ENCODE measurements at regions not wholly inside any gene's neighbourhood (a gene's known extent, or its start where the extent isn't known, plus 50 kb on each side); places are given as distances from the start of the nearest gene placed in this dataset.
"Not testable (repeated sequence)": the region's sequence is repeated elsewhere in the genome, so short reads cannot be mapped to it uniquely, and the experiment has no call there.

DNA sequence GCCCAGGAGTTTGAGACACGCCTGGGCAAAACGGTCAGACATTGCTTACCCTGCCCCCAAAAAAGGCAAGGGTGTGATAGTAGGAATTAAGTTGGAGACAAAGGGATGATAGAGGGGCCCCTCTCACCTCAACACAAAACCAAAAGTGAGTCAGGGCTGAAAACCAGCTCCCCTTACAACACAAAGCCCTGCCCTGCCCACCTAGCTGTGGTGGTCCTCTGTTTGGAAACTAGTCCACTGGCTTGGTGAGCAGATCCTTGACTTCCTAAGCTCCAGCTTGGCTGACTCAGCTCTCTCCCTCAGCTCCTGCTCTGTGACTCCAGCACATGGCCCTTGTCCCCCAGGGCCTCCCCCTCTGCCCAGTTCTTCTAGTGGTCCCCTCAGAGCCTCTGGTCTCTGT lies 603.8 kb downstream of the PTPRC start:
- Mint-ChIP-seq H3K27me3 (ENCODE audit: unreplicated experiment) (no peaks in the 10 kb centered on the region), H3K36me3 (ENCODE audit: unreplicated experiment) (no peaks in the 10 kb centered on the region), H3K9me3 (ENCODE audit: unreplicated experiment) (peaks cover 6% of the 10 kb centered on the region), H3K4me3 (ENCODE audit: unreplicated experiment) (no peak overlapping the region), H3K4me1 (ENCODE audit: unreplicated experiment) (peaks cover 2% of the 10 kb centered on the region), H3K27ac (ENCODE audit: unreplicated experiment) (no peak overlapping the region)
- DNase-seq (ENCODE audit: extremely low spot score, unreplicated experiment): no peak
- TF ChIP-seq, protein P1, sequence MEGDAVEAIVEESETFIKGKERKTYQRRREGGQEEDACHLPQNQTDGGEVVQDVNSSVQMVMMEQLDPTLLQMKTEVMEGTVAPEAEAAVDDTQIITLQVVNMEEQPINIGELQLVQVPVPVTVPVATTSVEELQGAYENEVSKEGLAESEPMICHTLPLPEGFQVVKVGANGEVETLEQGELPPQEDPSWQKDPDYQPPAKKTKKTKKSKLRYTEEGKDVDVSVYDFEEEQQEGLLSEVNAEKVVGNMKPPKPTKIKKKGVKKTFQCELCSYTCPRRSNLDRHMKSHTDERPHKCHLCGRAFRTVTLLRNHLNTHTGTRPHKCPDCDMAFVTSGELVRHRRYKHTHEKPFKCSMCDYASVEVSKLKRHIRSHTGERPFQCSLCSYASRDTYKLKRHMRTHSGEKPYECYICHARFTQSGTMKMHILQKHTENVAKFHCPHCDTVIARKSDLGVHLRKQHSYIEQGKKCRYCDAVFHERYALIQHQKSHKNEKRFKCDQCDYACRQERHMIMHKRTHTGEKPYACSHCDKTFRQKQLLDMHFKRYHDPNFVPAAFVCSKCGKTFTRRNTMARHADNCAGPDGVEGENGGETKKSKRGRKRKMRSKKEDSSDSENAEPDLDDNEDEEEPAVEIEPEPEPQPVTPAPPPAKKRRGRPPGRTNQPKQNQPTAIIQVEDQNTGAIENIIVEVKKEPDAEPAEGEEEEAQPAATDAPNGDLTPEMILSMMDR (IDR thresholded peaks at IDR 0.05): no peak

DNA sequence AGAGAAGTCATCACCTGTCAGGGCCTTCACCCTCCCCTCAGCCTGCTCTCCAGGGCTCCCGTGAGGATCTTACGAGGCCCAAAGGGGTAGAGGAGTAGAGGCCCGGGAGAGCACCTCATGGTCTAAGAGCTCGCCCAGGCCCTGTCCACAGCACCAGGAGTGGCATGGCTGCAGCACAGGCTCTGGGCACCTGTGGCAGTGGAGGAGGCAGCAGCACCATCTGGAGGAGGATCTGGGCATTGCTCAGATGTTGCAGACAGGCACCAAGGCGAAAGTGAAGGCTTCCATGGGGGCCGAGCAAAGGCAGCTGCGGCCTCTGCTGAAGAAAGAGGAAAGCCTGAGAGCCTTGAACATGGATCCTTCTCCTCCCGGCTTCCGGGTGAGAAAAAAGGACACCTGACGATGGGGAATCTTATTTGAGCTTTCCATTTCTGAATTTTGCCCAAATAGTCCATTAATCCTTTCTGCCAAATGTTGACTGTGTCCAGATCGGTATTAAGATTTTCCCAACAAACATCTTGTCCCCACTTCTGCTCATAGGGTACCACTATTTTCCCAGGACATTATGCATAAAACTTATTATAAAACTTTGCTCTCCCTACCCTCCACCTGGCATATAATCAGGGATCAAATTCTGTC lies 604.7 kb downstream of the PTPRC start:
- TF ChIP-seq, protein P1 (IDR thresholded peaks at IDR 0.05): peak; percentile 64
- no peak overlapping the region for H3K27ac Mint-ChIP-seq (ENCODE audit: unreplicated experiment)
- peaks cover 2% of the 10 kb centered on the region for H3K4me1 Mint-ChIP-seq (ENCODE audit: unreplicated experiment)
- H3K9me3 Mint-ChIP-seq (ENCODE audit: unreplicated experiment): peaks cover under 1% of the 10 kb centered on the region
- no peaks in the 10 kb centered on the region for H3K36me3 Mint-ChIP-seq (ENCODE audit: unreplicated experiment)
- H3K27me3 Mint-ChIP-seq (ENCODE audit: unreplicated experiment): no peaks in the 10 kb centered on the region
- H3K4me3 Mint-ChIP-seq (ENCODE audit: unreplicated experiment): no peak overlapping the region
- no peak for DNase-seq (ENCODE audit: extremely low spot score, unreplicated experiment)

DNA sequence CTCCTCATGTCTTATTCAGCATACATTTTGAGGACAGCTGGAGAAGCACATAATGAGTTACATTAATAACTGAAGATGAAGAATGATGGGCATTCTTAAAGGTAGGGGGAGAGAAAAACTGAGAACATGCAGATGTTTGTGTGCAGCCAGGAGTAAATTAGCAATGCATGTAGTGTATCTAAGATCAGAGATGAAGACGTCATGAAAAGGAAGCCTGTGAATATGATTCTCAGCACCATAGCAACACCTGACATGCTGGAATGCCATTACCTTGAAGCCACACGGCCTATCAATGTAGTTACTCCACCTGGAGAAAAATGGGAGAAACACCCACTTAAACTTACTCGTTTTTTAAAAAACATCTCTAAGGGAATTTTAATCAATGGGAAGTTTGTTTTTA lies 607.1 kb downstream of the PTPRC start:
- Mint-ChIP-seq H3K36me3 (ENCODE audit: unreplicated experiment) (no peaks in the 10 kb centered on the region), H3K27ac (ENCODE audit: unreplicated experiment) (no peak overlapping the region), H3K27me3 (ENCODE audit: unreplicated experiment) (no peaks in the 10 kb centered on the region), H3K4me3 (ENCODE audit: unreplicated experiment) (no peak overlapping the region), H3K9me3 (ENCODE audit: unreplicated experiment) (peaks cover 9% of the 10 kb centered on the region), H3K4me1 (ENCODE audit: unreplicated experiment) (peaks cover 2% of the 10 kb centered on the region)
- DNase-seq (ENCODE audit: extremely low spot score, unreplicated experiment): no peak
- TF ChIP-seq, protein P1 (IDR thresholded peaks at IDR 0.05): no peak

DNA sequence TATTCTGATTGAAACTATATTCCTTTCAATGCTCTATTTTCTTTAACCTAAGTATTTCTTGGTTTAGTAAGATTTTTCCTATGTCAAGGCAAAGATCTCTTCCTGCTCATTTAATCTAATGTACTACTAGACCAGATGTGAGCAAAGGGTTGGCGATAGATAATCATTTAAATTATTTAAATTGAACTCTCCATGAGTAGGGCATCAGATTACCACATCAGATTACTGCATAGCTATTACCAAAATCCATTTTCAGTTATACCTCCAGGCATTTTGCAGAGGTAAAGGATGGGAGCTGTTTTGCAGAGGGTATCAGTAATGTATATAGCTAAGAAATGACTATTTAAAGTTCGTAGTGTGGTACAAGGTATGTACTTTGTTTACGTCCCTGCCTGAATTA lies 607.9 kb downstream of the PTPRC start:
- TF ChIP-seq, protein P1 (IDR thresholded peaks at IDR 0.05): no peak
- DNase-seq (ENCODE audit: extremely low spot score, unreplicated experiment): no peak
- H3K36me3 Mint-ChIP-seq (ENCODE audit: unreplicated experiment): no peaks in the 10 kb centered on the region

GRCh38 chr1:199247891-199248290 lies 609.1 kb downstream of the PTPRC start:
- Mint-ChIP-seq H3K9me3 (ENCODE audit: unreplicated experiment) (peaks cover 9% of the 10 kb centered on the region), H3K4me3 (ENCODE audit: unreplicated experiment) (no peak overlapping the region), H3K27ac (ENCODE audit: unreplicated experiment) (no peak overlapping the region), H3K36me3 (ENCODE audit: unreplicated experiment) (no peaks in the 10 kb centered on the region), H3K4me1 (ENCODE audit: unreplicated experiment) (no peaks in the 10 kb centered on the region), H3K27me3 (ENCODE audit: unreplicated experiment) (no peaks in the 10 kb centered on the region)
- TF ChIP-seq, protein P1 (IDR thresholded peaks at IDR 0.05): no peak
- DNase-seq (ENCODE audit: extremely low spot score, unreplicated experiment): no peak

More for the DNA sequence above, 607.9 kb downstream of the PTPRC start:
- H3K27ac Mint-ChIP-seq (ENCODE audit: unreplicated experiment): no peak overlapping the region
- peaks cover 2% of the 10 kb centered on the region for H3K4me1 Mint-ChIP-seq (ENCODE audit: unreplicated experiment)
- no peak overlapping the region for H3K4me3 Mint-ChIP-seq (ENCODE audit: unreplicated experiment)
- H3K27me3 Mint-ChIP-seq (ENCODE audit: unreplicated experiment): no peaks in the 10 kb centered on the region
- H3K9me3 Mint-ChIP-seq (ENCODE audit: unreplicated experiment): peaks cover 9% of the 10 kb centered on the region

- H3K36me3 Mint-ChIP-seq (ENCODE audit: unreplicated experiment); H3K4me3 Mint-ChIP-seq (ENCODE audit: unreplicated experiment); DNase-seq (ENCODE audit: extremely low spot score, unreplicated experiment); H3K27me3 Mint-ChIP-seq (ENCODE audit: unreplicated experiment); H3K4me1 Mint-ChIP-seq (ENCODE audit: unreplicated experiment); H3K27ac Mint-ChIP-seq (ENCODE audit: unreplicated experiment): not testable (repeated sequence)
- H3K9me3 Mint-ChIP-seq (ENCODE audit: unreplicated experiment): peaks cover 24% of the 10 kb centered on the region
These were observed 615.2 kb downstream of the PTPRC start for GRCh38 chr1:199254040-199254439.
